Trophoblast cell (in vitro differentiated cells and primary cell): ENCODE measurements at regions not wholly inside any gene's neighbourhood (a gene's known extent, or its start where the extent isn't known, plus 50 kb on each side); places are given as distances from the start of the nearest gene placed in this dataset.

Experiments used
- DNase-seq, 2 donors: peaks; one replicate each; pipeline ENCODE4 v3.0.0-alpha.2; 2016
- H2AFZ ChIP-seq: 2 replicates; pipeline ENCODE4 v1.6.1; 2013; ENCODE audit warnings: low read length, moderate library complexity, mild to moderate bottlenecking; ENCODE audit not compliant: insufficient read depth, poor library complexity
- H2AK5ac ChIP-seq: 2 replicates; pipeline ENCODE4 v1.6.1; 2013; ENCODE audit warnings: mild to moderate bottlenecking, low read length
- H2BK120ac ChIP-seq: 2 replicates; pipeline ENCODE4 v1.6.1; 2013; ENCODE audit warnings: low read length, mild to moderate bottlenecking, moderate library complexity; ENCODE audit not compliant: insufficient read depth, poor library complexity
- H2BK12ac ChIP-seq: 2 replicates; pipeline ENCODE4 v1.6.1; 2013; ENCODE audit warnings: mild to moderate bottlenecking, low read length, moderate library complexity
- H2BK5ac ChIP-seq: 2 replicates; pipeline ENCODE4 v1.6.1; 2013; ENCODE audit warnings: low read length, low read depth, moderate library complexity, mild to moderate bottlenecking; ENCODE audit not compliant: poor library complexity
- H3K14ac ChIP-seq: 2 replicates; pipeline ENCODE4 v1.6.1; 2013; ENCODE audit warnings: mild to moderate bottlenecking, low read length
- H3K18ac ChIP-seq: 2 replicates; pipeline ENCODE4 v1.6.1; 2013; ENCODE audit warnings: mild to moderate bottlenecking, low read length
- H3K23ac ChIP-seq: 2 replicates; pipeline ENCODE4 v1.6.1; 2013; ENCODE audit warnings: low read length
- H3K27ac ChIP-seq: 2 replicates; pipeline ENCODE4 v1.5.1; 2013; ENCODE audit warnings: low read depth, mild to moderate bottlenecking, inconsistent platforms, low read length, moderate library complexity
- H3K27me3 ChIP-seq: 2 replicates; pipeline ENCODE4 v1.6.1; 2013; ENCODE audit warnings: inconsistent platforms, mild to moderate bottlenecking, low read length, moderate library complexity; ENCODE audit not compliant: insufficient read depth
- H3K36me3 ChIP-seq, 2 experiments: 1 replicate in 1 of 2; 2 replicates in 1 of 2; pipeline ENCODE4 v1.6.1; 2013; ENCODE audit warnings: low read length in 2 of 2, mild to moderate bottlenecking in 2 of 2, moderate library complexity in 1 of 2; ENCODE audit not compliant: insufficient read depth in 2 of 2, control insufficient read depth in 1 of 2
- H3K4ac ChIP-seq: 2 replicates; pipeline ENCODE4 v1.6.1; 2013; ENCODE audit warnings: low read depth, mild to moderate bottlenecking, low read length, moderate library complexity
- H3K4me1 ChIP-seq, 2 experiments: 1 replicate in 1 of 2; 2 replicates in 1 of 2; pipeline ENCODE4 v1.6.1; 2013; ENCODE audit warnings: low read length in 2 of 2, mild to moderate bottlenecking in 2 of 2, moderate library complexity in 1 of 2; ENCODE audit not compliant: insufficient read depth in 2 of 2, control insufficient read depth in 1 of 2
- H3K4me2 ChIP-seq: 2 replicates; pipeline ENCODE4 v1.6.1; 2013; ENCODE audit warnings: inconsistent platforms, mild to moderate bottlenecking, low read length, moderate library complexity
- H3K4me3 ChIP-seq: 2 replicates; pipeline ENCODE4 v1.5.1; 2013; ENCODE audit warnings: mild to moderate bottlenecking, low read depth, low read length, inconsistent platforms
- H3K79me1 ChIP-seq: one replicate; pipeline ENCODE4 v1.6.1; 2013; ENCODE audit warnings: low read length
- H3K79me2 ChIP-seq: 2 replicates; pipeline ENCODE4 v1.6.1; 2013; ENCODE audit warnings: low read length, mild to moderate bottlenecking; ENCODE audit not compliant: control insufficient read depth, insufficient read depth, poor library complexity
- H3K9ac ChIP-seq: 2 replicates; pipeline ENCODE4 v1.6.1; 2013; ENCODE audit warnings: mild to moderate bottlenecking, low read length
- H3K9me3 ChIP-seq: 2 replicates; pipeline ENCODE4 v1.6.1; 2013; ENCODE audit warnings: low read depth, mild to moderate bottlenecking, control low read depth, inconsistent platforms, low read length; ENCODE audit not compliant: insufficient read depth
- H4K12ac ChIP-seq: 2 replicates; pipeline ENCODE4 v1.6.1; 2013; ENCODE audit warnings: low read depth, mild to moderate bottlenecking, low read length, moderate library complexity
- H4K8ac ChIP-seq: 2 replicates; pipeline ENCODE4 v1.6.1; 2013; ENCODE audit warnings: low read depth, mild to moderate bottlenecking, low read length, moderate library complexity
- H4K91ac ChIP-seq: one replicate; pipeline ENCODE4 v1.6.1; 2013; ENCODE audit warnings: low read depth, mild to moderate bottlenecking, low read length, moderate library complexity
- WGBS: extraction: QIAGEN DNeasy Blood & Tissue Kit; methylation state at CpG from one replicate; pipeline ENCODE4 v1.1.7; 2013; ENCODE audit warnings: missing lambda C conversion rate; ENCODE audit not compliant: insufficient read length, insufficient coverage; ENCODE audit errors: extremely low coverage; 5-methylcytosine and 5-hydroxymethylcytosine counted together

DNA sequence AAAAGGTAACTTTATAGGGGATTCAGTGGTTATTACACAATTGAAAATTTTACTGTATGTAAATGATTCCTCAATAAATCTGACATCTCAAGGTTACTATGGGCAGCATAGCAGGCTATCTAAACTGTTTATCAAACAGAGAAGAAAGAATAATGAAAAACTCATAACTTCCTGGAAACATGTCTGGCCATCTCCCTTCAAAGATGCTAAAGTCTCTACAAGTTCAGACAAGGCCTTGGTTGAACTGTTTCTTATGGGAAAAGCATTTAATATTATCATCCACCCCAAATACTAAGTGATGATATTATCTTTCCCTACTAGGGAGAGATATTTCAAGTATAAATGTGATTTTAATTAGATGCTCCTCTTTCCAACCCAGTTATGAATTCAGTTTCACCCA lies 114.9 kb downstream of the ARRDC4 start:
- DNase-seq = no peak

DNA sequence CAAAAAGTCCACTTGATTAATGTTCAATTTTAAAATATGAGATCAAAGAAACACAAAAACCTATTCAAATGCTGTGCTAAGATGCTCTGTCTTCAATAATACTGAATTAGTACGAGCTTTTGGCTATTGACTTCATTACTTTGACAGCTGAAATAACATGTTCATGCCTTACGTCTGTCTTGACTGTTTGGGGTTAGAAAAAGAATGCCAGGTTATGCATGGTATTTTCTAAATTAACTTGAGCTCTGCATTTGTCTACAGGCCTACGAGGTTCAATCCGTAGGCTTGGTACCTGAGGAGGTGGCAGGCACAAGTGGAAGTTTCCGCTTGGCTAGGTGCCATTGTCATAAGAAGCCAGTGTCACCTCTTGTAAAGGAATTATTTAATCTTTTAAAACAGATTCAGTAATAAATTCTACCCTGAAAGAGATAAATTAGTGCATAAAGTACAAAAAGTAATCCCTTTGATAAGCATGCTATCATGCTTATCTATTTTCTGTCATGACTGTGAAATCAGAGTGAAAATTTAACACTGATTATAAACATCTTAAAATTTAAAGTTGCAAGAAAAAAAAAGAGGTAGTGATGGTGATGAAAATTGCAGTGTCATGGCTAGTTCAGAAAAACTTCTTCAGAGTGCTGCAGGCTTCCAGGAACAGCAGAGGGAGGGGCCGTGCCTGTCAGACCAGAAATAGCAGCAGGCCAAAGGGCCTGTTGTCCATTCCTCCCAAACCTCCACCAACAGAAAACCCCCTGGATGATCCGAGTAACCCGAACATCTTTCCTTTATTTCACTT lies 115.7 kb downstream of the ARRDC4 start:
- DNase-seq = no peak
- H3K23ac ChIP-seq = no peak overlapping the region
- WGBS = no CpG with 5 or more reads among the region's 8 CpGs

More for the DNA sequence above, 114.9 kb downstream of the ARRDC4 start:
- H3K14ac ChIP-seq = no peak overlapping the region
- H3K4me2 ChIP-seq = no peak overlapping the region
- H4K8ac ChIP-seq = no peak overlapping the region
- H4K91ac ChIP-seq = no peak overlapping the region
- no peak overlapping the region for H3K4me3 ChIP-seq
- peaks cover 2% of the 10 kb centered on the region for H3K79me1 ChIP-seq
- H3K27ac ChIP-seq = no peak overlapping the region
- H3K27me3 ChIP-seq = no peaks in the 10 kb centered on the region
- H3K18ac ChIP-seq = no peak overlapping the region
- no peak overlapping the region for H2AFZ ChIP-seq
- no peaks in the 10 kb centered on the region for H3K36me3 ChIP-seq
- H3K23ac ChIP-seq = no peak overlapping the region
- H3K9ac ChIP-seq = no peak overlapping the region
- H3K4ac ChIP-seq = no peak overlapping the region
- no peak overlapping the region for H2AK5ac ChIP-seq
- no peak overlapping the region for H2BK12ac ChIP-seq
- no peaks in the 10 kb centered on the region for H3K9me3 ChIP-seq
- H3K79me2 ChIP-seq = no peaks in the 10 kb centered on the region
- no peak overlapping the region for H2BK5ac ChIP-seq
- H2BK120ac ChIP-seq = no peak overlapping the region
- H3K4me1 ChIP-seq = peaks cover 5 to 6% of the 10 kb centered on the region in 2 experiments
- no peak overlapping the region for H4K12ac ChIP-seq

DNA sequence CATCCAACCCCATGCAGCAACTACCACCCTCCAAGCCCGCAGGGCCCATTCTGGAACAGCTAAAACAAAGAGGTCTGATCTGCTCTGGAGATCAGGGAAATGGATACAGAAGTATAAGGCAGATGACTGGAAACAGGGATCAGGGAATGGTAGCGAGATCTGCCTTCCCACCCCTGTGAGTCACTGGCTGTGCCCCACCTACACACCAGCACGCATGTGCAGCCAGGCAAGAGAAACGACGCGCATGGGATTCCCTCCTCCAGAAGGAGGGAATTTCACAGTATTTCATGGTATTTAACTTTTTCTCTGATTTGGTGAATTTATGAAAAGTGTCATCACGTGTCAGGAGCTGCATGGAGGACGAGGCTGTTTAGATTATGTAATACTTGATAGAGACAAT lies 116.7 kb downstream of the ARRDC4 start:
- peak in 1 of 2 donors; percentile 15 for DNase-seq
- Histone ChIP-seq H3K27ac (no peak overlapping the region), H2BK120ac (peak overlapping the region; percentile 9), H3K79me2 (no peaks in the 10 kb centered on the region), H3K27me3 (no peaks in the 10 kb centered on the region), H4K8ac (no peak overlapping the region), H4K91ac (peak overlapping the region; percentile 34), H3K79me1 (peaks cover 2% of the 10 kb centered on the region), H3K18ac (no peak overlapping the region), H2BK12ac (peak overlapping the region; percentile 2), H3K4me1 (peaks cover 5 to 6% of the 10 kb centered on the region in 2 experiments), H4K12ac (no peak overlapping the region), H3K4ac (no peak overlapping the region), H2AK5ac (no peak overlapping the region), H3K4me2 (peak overlapping the region; percentile 10), H2BK5ac (no peak overlapping the region), H2AFZ (no peak overlapping the region), H3K4me3 (no peak overlapping the region), H3K36me3 (no peaks in the 10 kb centered on the region), H3K9ac (no peak overlapping the region), H3K14ac (no peak overlapping the region), H3K9me3 (no peaks in the 10 kb centered on the region), H3K23ac (no peak overlapping the region)
- no CpG with 5 or more reads among the region's 8 CpGs for WGBS

More for the DNA sequence above, 115.7 kb downstream of the ARRDC4 start:
- H3K79me2 ChIP-seq = no peaks in the 10 kb centered on the region
- H3K27ac ChIP-seq = no peak overlapping the region
- peaks cover 2% of the 10 kb centered on the region for H3K79me1 ChIP-seq
- no peak overlapping the region for H3K9ac ChIP-seq
- no peaks in the 10 kb centered on the region for H3K36me3 ChIP-seq
- H4K8ac ChIP-seq = no peak overlapping the region
- H2BK120ac ChIP-seq = no peak overlapping the region
- no peak overlapping the region for H3K4me3 ChIP-seq
- no peaks in the 10 kb centered on the region for H3K27me3 ChIP-seq
- no peak overlapping the region for H3K14ac ChIP-seq
- no peak overlapping the region for H3K4ac ChIP-seq
- H4K12ac ChIP-seq = no peak overlapping the region
- H3K4me2 ChIP-seq = no peak overlapping the region
- no peaks in the 10 kb centered on the region for H3K9me3 ChIP-seq
- H2AFZ ChIP-seq = no peak overlapping the region
- no peak overlapping the region for H2AK5ac ChIP-seq
- peak overlapping the region; percentile 14 for H4K91ac ChIP-seq
- no peak overlapping the region for H3K18ac ChIP-seq
- peaks cover 5 to 6% of the 10 kb centered on the region in 2 experiments for H3K4me1 ChIP-seq
- peak overlapping the region; percentile 49 for H2BK12ac ChIP-seq
- H2BK5ac ChIP-seq = no peak overlapping the region

DNA sequence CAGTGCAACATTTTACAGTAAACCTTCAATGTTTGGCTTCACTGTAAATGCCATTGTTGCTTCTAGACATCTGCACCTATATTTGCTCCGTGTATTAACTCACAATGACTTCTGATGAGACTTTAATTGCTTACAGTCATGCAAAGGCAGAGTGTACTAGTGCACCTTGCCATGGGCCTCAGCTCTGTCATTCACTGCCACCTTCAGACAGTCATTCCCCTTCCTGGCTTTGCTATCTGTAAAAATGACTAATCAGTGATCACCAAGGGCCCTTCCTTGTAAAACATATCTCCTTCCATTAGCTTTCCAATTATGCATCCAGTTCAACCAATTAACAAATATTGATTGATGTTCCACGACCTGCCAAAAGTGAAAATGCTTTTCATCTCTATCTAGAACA lies 120.3 kb downstream of the ARRDC4 start:
- WGBS = no CpG with 5 or more reads among the region's 2 CpGs
- H2BK12ac ChIP-seq = no peak overlapping the region
- H3K23ac ChIP-seq = no peak overlapping the region
- no peak overlapping the region for H3K4ac ChIP-seq
- H3K9me3 ChIP-seq = no peaks in the 10 kb centered on the region
- H4K12ac ChIP-seq = no peak overlapping the region
- H3K9ac ChIP-seq = no peak overlapping the region
- no peak overlapping the region for H2AK5ac ChIP-seq
- no peak overlapping the region for H3K4me2 ChIP-seq
- peaks cover 2% of the 10 kb centered on the region for H3K79me1 ChIP-seq
- H4K91ac ChIP-seq = no peak overlapping the region
- H3K27me3 ChIP-seq = no peaks in the 10 kb centered on the region
- no peak for DNase-seq
- H3K18ac ChIP-seq = no peak overlapping the region
- H3K14ac ChIP-seq = no peak overlapping the region
- H3K79me2 ChIP-seq = no peaks in the 10 kb centered on the region
- no peaks in the 10 kb centered on the region for H3K36me3 ChIP-seq
- no peak overlapping the region for H2AFZ ChIP-seq
- H4K8ac ChIP-seq = no peak overlapping the region
- no peak overlapping the region for H3K4me3 ChIP-seq
- H3K27ac ChIP-seq = no peak overlapping the region
- H3K4me1 ChIP-seq = peaks cover 6 to 11% of the 10 kb centered on the region in 2 experiments
- no peak overlapping the region for H2BK5ac ChIP-seq
- H2BK120ac ChIP-seq = no peak overlapping the region
